Panc1 (cell line): ENCODE measurements at regions not wholly inside any gene's neighbourhood (a gene's known extent, or its start where the extent isn't known, plus 50 kb on each side); places are given as distances from the start of the nearest gene placed in this dataset.

Source experiments
- CTCF ChIP-seq: fragments of 450-650 bp; IDR thresholded peaks from 2 replicates; pipeline ENCODE4 v1.5.1; 2017; ENCODE audit warnings: mild to moderate bottlenecking
- POLR2AphosphoS5 ChIP-seq: IDR thresholded peaks from 2 replicates; pipeline ENCODE4 v1.6.1; 2012; ENCODE audit warnings: mild to moderate bottlenecking, low read depth, low read length, moderate library complexity
- REST ChIP-seq, 2 experiments: IDR thresholded peaks; 2 replicates each; pipeline ENCODE4 v1.6.1; 2011 to 2012; ENCODE audit warnings: low read depth in 2 of 2, control low read depth in 1 of 2, low read length in 1 of 2, mild to moderate bottlenecking in 1 of 2, moderate library complexity in 1 of 2; ENCODE audit not compliant: insufficient read depth in 1 of 2
- SIN3A ChIP-seq: IDR thresholded peaks from 2 replicates; pipeline ENCODE4 v1.6.1; 2012; ENCODE audit warnings: low read depth, mild to moderate bottlenecking, low read length, moderate library complexity, borderline replicate concordance; ENCODE audit not compliant: insufficient read depth

GRCh38 chr13:31485651-31486051 is 253.7 kb upstream of the RXFP2 start:
- TF ChIP-seq CTCF (no peak), REST (IDR thresholded peaks at IDR 0.05; ENCODE audit: insufficient read depth in 1 of 2, low read depth in 2 of 2, low read length in 1 of 2) (no peak), SIN3A (no peak), POLR2AphosphoS5 (no peak)
